GM21423 (cell line): ENCODE measurements at regions not wholly inside any gene's neighbourhood (a gene's known extent, or its start where the extent isn't known, plus 50 kb on each side); places are given as distances from the start of the nearest gene placed in this dataset.

Source experiments
- ATAC-seq: cut with Tn5 transposase; IDR thresholded peaks from one replicate; pipeline ENCODE4 v1.9.1; 2021; ENCODE audit warnings: mild to moderate bottlenecking, moderate library complexity; ENCODE audit not compliant: unreplicated experiment

GRCh38 chr10:110411047-110411410 lies 86.7 kb upstream of the DUSP5 start:
- no peak for ATAC-seq

DNA sequence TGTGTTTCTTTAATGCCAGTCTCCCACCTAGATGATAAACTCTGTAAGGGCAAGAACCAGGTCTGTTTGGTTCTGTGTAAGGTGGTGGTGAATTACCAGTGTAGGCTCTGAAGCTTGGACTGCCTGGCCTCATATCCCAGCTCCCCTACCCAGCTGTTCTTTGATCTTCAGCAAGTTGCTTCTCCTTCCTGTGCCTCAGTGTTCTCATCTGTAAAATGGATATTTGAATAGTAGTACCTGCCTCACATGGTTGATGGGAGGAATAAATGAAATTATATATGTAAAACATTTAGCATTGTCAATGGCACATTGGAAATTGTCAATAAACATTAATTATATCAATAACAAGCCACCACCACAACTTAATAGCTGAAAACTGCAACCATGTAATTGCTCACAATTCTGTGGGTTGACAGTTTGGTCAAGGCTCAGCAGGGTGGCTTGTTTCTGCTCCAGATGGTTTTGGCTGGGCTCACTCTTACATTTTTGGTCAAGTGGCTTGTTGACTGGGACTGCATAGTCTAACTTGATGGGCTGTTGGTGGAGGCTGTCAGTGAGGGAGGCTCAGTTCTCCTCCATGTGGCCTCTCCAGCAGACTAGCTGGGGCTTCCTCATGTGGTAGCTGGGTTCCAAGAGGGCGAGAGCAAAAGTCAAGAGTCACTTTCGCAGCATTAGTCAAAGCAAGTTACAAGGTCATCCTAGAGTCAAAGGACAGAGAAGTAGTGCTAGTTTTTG lies 84.5 kb upstream of the DUSP5 start:
- ATAC-seq, result no peak

DNA sequence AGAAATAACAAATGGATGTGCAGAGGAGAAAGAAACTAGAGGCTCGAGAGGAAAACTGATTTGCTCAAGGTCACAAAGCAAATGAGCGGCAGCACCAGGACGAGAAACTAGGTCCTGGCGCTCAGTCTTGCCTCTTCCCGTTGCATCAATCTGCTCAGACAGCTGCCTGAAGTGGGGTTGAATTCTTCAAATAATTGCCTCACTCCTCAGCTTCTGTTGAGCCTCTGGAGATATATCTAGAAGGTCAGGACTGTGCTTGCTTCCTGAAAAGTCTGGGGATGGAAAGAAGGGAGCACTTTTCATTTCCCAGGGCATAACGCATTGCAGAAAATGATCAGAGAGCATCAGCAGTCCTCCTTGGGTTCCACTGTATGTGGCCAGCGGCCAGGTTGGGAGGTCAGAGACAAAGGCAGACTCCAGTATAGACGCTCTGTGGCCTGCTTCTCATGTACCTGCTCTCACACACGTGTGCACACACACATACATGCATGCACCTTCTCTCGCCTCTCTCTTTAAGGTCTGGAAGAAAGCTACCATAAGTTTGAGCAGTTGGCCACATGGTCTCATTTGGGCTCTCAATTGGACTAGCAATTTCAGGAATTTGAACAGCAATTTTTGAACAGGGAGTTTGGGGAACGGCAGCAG lies 83.7 kb upstream of the DUSP5 start:
- ATAC-seq, result peak; percentile 9

GRCh38 chr10:110414548-110415309 lies 83.0 kb upstream of the DUSP5 start:
- peak; percentile 80 for ATAC-seq

DNA sequence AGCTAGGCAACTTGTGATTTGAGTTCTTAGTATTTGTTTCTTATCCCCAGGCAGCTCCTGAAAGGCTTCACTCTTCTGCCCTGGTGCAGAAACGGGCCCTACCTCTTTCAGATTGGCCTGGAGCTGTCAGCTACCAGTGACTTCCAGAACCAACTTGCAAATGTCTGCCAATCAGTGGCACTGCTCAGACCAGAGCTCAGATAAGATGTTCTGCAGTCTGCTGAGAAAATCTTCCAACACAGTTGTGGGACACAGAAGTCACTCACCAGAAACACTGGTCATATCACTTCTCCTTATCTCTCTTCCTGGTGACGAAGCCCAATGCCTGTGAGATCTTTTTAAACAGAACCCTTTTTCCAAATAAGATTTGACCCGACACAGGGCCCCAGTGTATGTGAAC lies 81.9 kb upstream of the DUSP5 start:
- no peak for ATAC-seq

GRCh38 chr10:110416776-110417711 lies 80.7 kb upstream of the DUSP5 start:
- no peak for ATAC-seq

- ATAC-seq, result no peak
These were observed 79.5 kb upstream of the DUSP5 start for GRCh38 chr10:110418218-110418617.

DNA sequence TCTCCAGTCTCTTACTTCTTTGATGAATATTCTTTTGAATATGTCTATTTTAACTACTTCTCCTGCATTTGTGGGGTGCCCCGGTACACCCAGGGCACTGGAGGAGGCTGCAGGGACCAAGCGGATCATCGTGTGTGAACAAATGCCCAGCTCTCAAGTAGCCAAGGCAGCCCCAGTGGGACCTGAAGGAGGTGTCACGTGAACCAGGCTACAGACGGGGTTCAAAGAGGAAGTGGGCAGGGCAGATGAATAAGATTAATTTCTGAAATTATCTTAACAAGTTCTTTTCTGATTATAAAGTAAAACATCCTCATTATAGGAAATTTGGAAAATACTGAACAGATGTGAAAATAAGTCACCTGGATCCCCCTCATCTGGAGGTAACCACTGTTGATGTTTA lies 78.4 kb upstream of the DUSP5 start:
- no peak for ATAC-seq

GRCh38 chr10:110420401-110421193 lies 77.1 kb upstream of the DUSP5 start:
- no peak for ATAC-seq

DNA sequence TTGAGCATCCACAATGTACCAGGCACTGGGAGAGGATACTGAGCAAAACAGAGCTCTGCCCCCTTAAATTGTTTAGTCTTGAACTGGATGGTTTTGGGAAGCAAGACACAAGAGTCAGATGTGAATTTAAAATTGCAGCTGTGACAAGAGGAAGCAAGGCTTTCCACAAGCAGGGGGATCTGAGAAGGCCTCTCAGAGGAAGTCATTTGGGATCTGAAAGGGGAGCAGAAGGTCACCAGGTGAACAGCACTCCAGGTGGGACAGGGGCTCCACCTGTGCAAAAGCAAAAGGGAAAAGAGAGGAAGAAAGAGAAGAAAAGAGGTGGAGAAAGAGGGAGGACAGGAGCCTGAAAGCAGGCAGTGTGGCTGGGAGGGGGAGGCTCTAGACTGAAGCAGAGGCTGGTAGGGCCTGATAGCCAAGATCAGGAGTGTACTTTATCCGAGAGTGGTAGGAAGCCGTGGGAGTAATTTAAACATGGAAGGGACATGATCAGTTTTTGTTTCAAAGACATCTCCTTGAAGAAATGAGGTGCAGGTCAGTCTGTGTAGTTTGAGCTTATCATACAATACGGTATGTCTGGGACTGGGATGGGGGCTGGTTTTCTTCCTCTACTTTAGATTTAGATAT lies 76.1 kb upstream of the DUSP5 start:
- no peak for ATAC-seq

DNA sequence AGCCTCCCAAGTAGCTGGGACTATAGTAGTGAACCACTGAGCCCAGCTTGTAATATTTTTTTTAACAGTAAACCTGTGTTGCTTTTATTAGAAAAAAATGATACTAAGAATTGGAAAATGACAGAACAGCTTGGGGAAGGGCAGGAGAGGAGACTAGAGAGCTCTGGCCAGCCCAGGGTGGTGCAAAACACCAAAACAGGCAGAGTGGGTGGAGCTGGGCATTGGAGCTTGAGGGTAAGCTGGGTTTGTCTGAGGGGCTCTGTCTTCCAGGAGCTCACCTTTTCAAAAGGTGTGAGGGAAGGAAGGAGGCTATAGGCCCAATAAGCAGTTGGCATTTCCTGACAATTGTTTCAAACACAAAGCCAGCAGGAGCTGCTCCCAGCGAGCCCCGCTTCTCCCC lies 75.2 kb upstream of the DUSP5 start:
- no peak for ATAC-seq

DNA sequence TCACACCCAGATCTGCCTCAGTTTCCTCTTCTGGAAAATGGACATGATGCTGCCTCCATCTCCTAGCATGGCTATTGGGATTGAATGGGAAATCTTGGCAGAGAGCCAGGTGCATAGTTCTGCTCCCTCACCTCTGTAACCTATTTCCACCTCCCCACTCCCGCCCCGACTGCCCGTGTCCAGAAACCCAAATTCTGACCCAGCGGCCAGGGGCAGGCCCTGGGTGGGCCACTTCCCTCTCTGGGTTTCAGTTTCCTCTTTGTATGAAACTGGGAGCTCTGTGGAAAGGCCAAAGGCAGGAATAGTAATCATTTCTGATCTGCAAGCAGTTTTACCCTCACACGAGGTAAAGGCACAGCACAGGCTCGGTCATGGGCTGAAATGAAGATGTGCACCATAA lies 74.1 kb upstream of the DUSP5 start:
- ATAC-seq, result no peak

DNA sequence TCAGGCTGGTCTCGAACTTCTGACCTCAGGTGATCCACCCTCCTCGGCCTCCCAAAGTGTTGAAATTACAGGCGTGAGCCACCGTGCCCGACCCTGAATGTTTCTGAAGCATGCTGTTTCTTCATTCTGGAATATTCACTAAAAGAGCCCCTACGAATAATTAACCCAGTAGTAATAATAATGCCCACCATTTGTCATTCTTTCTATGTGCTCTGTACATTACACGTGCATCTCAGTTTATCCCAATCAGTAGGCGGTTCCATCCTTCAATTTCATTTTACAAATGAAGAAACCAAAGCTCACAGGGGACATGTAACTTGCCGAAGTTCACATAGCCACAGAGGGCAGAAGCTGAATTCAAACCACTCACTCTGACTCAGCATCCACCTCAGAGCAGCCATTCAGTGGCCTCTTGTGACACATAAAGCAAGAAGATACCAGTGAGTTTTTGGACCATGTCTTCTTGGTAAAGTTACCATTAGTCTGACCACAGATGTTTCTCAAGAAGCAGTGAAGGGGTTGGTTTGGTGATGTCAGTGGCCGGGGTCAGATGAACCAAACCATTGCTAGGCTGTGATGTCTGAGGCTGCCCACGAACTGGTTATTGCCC lies 71.9 kb upstream of the DUSP5 start:
- ATAC-seq, result peak; percentile 78

- ATAC-seq, result peak; percentile 35
These were observed 71.2 kb upstream of the DUSP5 start for GRCh38 chr10:110426294-110427181.

DNA sequence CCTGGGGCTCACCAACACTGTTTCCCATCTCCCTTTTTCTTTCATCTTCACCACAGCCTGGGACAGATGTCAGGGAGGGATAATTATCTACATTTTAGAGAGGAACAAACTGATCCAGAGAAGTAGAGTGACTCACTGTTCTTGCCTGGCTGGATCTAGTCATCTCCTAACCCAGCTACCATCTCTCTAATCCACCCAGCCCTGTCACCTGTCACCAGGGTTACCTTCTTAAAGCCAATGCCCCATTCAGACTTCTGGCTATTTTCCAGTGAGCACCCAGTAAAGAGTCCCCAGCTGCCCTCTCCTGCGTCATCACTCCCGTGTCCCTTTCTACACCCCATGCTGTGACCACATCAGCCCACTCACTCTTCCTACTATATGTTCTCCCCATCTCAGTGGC lies 68.4 kb upstream of the DUSP5 start:
- no peak for ATAC-seq

- no peak for ATAC-seq
These were observed 67.1 kb upstream of the DUSP5 start for GRCh38 chr10:110430340-110431273.

DNA sequence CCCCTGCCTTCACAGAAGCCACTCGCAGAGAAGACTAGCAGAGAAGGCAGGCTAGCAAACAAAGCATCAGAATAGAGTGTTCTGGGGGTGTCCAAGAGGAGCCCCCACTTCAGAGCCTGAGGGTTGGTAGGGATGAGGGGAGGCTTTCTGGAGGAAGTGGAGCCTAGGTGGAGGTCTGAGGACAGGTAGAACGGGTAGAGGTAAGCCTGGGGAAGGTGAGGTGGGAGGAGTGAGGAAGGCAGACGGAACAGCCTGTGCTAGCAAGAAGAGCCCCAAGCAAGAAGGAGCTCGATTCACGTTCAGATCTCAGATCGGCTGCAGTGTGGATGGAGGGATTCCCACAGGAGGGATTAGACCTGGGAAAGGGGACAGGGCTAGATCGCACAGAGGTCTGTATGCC lies 66.0 kb upstream of the DUSP5 start:
- ATAC-seq, result no peak
